Keratinocyte (primary cell): ENCODE measurements at regions not wholly inside any gene's neighbourhood (a gene's known extent, or its start where the extent isn't known, plus 50 kb on each side); places are given as distances from the start of the nearest gene placed in this dataset.

Experiments
- CTCF ChIP-seq, 3 experiments: IDR thresholded peaks in 1 of 3; conservative IDR thresholded peaks in 1 of 3; optimal IDR thresholded peaks in 1 of 3; 2 replicates in 2 of 3; 3 replicates in 1 of 3; pipeline versions ENCODE3 to v1.5.1; 2011; ENCODE audit warnings: low read length in 3 of 3, mild to moderate bottlenecking in 3 of 3, moderate library complexity in 2 of 3, control low read depth in 1 of 3, inconsistent platforms in 1 of 3; ENCODE audit not compliant: insufficient read depth in 2 of 3; ENCODE audit errors: extremely low read depth in 1 of 3
- EZH2 ChIP-seq: IDR thresholded peaks from one replicate; pipeline ENCODE4 v1.6.1; 2012; ENCODE audit warnings: inconsistent platforms, mild to moderate bottlenecking, low read length, moderate library complexity

- TF ChIP-seq EZH2: no peak
- TF ChIP-seq CTCF (optimal IDR thresholded peaks at IDR 0.05 in 1 of 3, IDR thresholded peaks at IDR 0.05 in 1 of 3, conservative IDR thresholded peaks at IDR 0.05 in 1 of 3; ENCODE audit: extremely low read depth in 1 of 3, insufficient read depth in 2 of 3, low read length in 3 of 3): no peak
Observed at GRCh38 chr2:236769981-236770671, 200.5 kb downstream of the ACKR3 start.
